ENCODE measurements at regions not wholly inside any gene's neighbourhood (a gene's known extent, or its start where the extent isn't known, plus 50 kb on each side); places are given as distances from the start of the nearest gene placed in this dataset.

- H3K4me3 Mint-ChIP-seq (ENCODE audit: unreplicated experiment) = no peak overlapping the region
- DNase-seq = no peak
- H3K36me3 Mint-ChIP-seq (ENCODE audit: unreplicated experiment) = no peaks in the 10 kb centered on the region
- H3K27me3 Mint-ChIP-seq (ENCODE audit: unreplicated experiment) = peaks cover 7% of the 10 kb centered on the region
- peaks cover 2% of the 10 kb centered on the region for H3K9me3 Mint-ChIP-seq (ENCODE audit: unreplicated experiment)
- TF ChIP-seq CTCF (IDR thresholded peaks at IDR 0.05; ENCODE audit: partially characterized antibody, unreplicated experiment) = no peak
- no peak overlapping the region for H3K27ac Mint-ChIP-seq (ENCODE audit: unreplicated experiment)
- peaks cover 7% of the 10 kb centered on the region for H3K4me1 Mint-ChIP-seq (ENCODE audit: low read depth, unreplicated experiment)
Observed at GRCh38 chr2:176642074-176642473, 372.8 kb downstream of the MTX2 start.

GRCh38 chr2:176643646-176644045 lies 374.4 kb downstream of the MTX2 start:
- peak; percentile 19 for DNase-seq
- no peaks in the 10 kb centered on the region for H3K36me3 Mint-ChIP-seq (ENCODE audit: unreplicated experiment)
- H3K4me3 Mint-ChIP-seq (ENCODE audit: unreplicated experiment) = no peak overlapping the region
- no peak overlapping the region for H3K27ac Mint-ChIP-seq (ENCODE audit: unreplicated experiment)
- H3K4me1 Mint-ChIP-seq (ENCODE audit: low read depth, unreplicated experiment) = peaks cover 15% of the 10 kb centered on the region
- H3K9me3 Mint-ChIP-seq (ENCODE audit: unreplicated experiment) = no peaks in the 10 kb centered on the region
- H3K27me3 Mint-ChIP-seq (ENCODE audit: unreplicated experiment) = peaks cover 2% of the 10 kb centered on the region
- no peak for TF ChIP-seq CTCF (IDR thresholded peaks at IDR 0.05; ENCODE audit: partially characterized antibody, unreplicated experiment)

GRCh38 chr2:176645494-176645893 lies 376.3 kb downstream of the MTX2 start:
- Mint-ChIP-seq H3K9me3 (ENCODE audit: unreplicated experiment) (no peaks in the 10 kb centered on the region), H3K4me1 (ENCODE audit: low read depth, unreplicated experiment) (peaks cover 26% of the 10 kb centered on the region), H3K36me3 (ENCODE audit: unreplicated experiment) (no peaks in the 10 kb centered on the region), H3K27me3 (ENCODE audit: unreplicated experiment) (peaks cover 2% of the 10 kb centered on the region), H3K27ac (ENCODE audit: unreplicated experiment) (no peak overlapping the region), H3K4me3 (ENCODE audit: unreplicated experiment) (no peak overlapping the region)
- DNase-seq = no peak
- no peak for TF ChIP-seq CTCF (IDR thresholded peaks at IDR 0.05; ENCODE audit: partially characterized antibody, unreplicated experiment)

- Mint-ChIP-seq H3K36me3 (ENCODE audit: unreplicated experiment) (no peaks in the 10 kb centered on the region), H3K27ac (ENCODE audit: unreplicated experiment) (no peak overlapping the region), H3K4me3 (ENCODE audit: unreplicated experiment) (no peak overlapping the region), H3K9me3 (ENCODE audit: unreplicated experiment) (no peaks in the 10 kb centered on the region), H3K27me3 (ENCODE audit: unreplicated experiment) (peaks cover 2% of the 10 kb centered on the region), H3K4me1 (ENCODE audit: low read depth, unreplicated experiment) (peaks cover 26% of the 10 kb centered on the region)
- DNase-seq = no peak
- no peak for TF ChIP-seq CTCF (IDR thresholded peaks at IDR 0.05; ENCODE audit: partially characterized antibody, unreplicated experiment)
Observed at GRCh38 chr2:176646033-176646615, 376.9 kb downstream of the MTX2 start.

GRCh38 chr2:176647325-176648165 lies 378.3 kb downstream of the MTX2 start:
- H3K9me3 Mint-ChIP-seq (ENCODE audit: unreplicated experiment) = no peaks in the 10 kb centered on the region
- H3K27me3 Mint-ChIP-seq (ENCODE audit: unreplicated experiment) = peaks cover 2% of the 10 kb centered on the region
- H3K4me3 Mint-ChIP-seq (ENCODE audit: unreplicated experiment) = no peak overlapping the region
- peaks cover 30% of the 10 kb centered on the region for H3K4me1 Mint-ChIP-seq (ENCODE audit: low read depth, unreplicated experiment)
- no peak for TF ChIP-seq CTCF (IDR thresholded peaks at IDR 0.05; ENCODE audit: partially characterized antibody, unreplicated experiment)
- no peaks in the 10 kb centered on the region for H3K36me3 Mint-ChIP-seq (ENCODE audit: unreplicated experiment)
- DNase-seq = peak; percentile 20
- H3K27ac Mint-ChIP-seq (ENCODE audit: unreplicated experiment) = peak overlapping the region; percentile 59
